GM23338 (cell line): ENCODE measurements at regions not wholly inside any gene's neighbourhood (a gene's known extent, or its start where the extent isn't known, plus 50 kb on each side); places are given as distances from the start of the nearest gene placed in this dataset.

Experiments used
- ATAC-seq: fragments of 200-7000 bp; cut with Tn5 transposase; 3 replicates; pipeline ENCODE4 v1.9.1; 2020
- DNase-seq: peaks from one replicate; pipeline ENCODE4 v3.0.0-alpha.2; 2015; ENCODE audit warnings: low spot score
- H2AFZ ChIP-seq: fragments of 200-600 bp; sonication (generic); 2 replicates; pipeline ENCODE4 v1.8.0; 2016; ENCODE audit warnings: antibody characterized with exemption, mild to moderate bottlenecking, moderate library complexity
- H3F3A ChIP-seq: fragments of 200-600 bp; sonication (generic); replicated peaks from 2 replicates; pipeline ENCODE4 v1.8.0; 2017; ENCODE audit warnings: antibody characterized with exemption, mixed run types, low read depth
- H3K27ac ChIP-seq: fragments of 200-600 bp; sonication (generic); 2 replicates; pipeline ENCODE4 v1.6.1; 2016; ENCODE audit warnings: low read depth
- H3K27me3 ChIP-seq: fragments of 200-600 bp; sonication (generic); 2 replicates; pipeline ENCODE4 v1.8.0; 2016; ENCODE audit warnings: mild to moderate bottlenecking, mixed run types, moderate library complexity; ENCODE audit not compliant: insufficient read depth
- H3K36me3 ChIP-seq: fragments of 200-600 bp; sonication (generic); 2 replicates; pipeline ENCODE4 v1.8.0; 2016; ENCODE audit warnings: mild to moderate bottlenecking; ENCODE audit not compliant: insufficient read depth
- H3K4me1 ChIP-seq: fragments of 200-600 bp; sonication (generic); 2 replicates; pipeline ENCODE4 v1.8.0; 2016; ENCODE audit warnings: mild to moderate bottlenecking, moderate library complexity; ENCODE audit not compliant: insufficient read depth
- H3K4me2 ChIP-seq: fragments of 200-600 bp; sonication (generic); 2 replicates; pipeline ENCODE4 v1.7.1; 2017; ENCODE audit warnings: mixed run types
- H3K4me3 ChIP-seq: fragments of 200-600 bp; sonication (generic); 2 replicates; pipeline ENCODE4 v1.6.1; 2016; ENCODE audit warnings: mixed run types
- H3K79me2 ChIP-seq: fragments of 200-600 bp; sonication (generic); replicated peaks from 2 replicates; pipeline ENCODE4 v1.8.0; 2017; ENCODE audit warnings: mild to moderate bottlenecking; ENCODE audit not compliant: insufficient read depth
- H3K9me2 ChIP-seq: fragments of 200-600 bp; sonication (generic); 2 replicates; pipeline ENCODE4 v1.8.0; 2017; ENCODE audit not compliant: insufficient read depth
- H4K20me1 ChIP-seq: fragments of 200-600 bp; sonication (generic); replicated peaks from 2 replicates; pipeline ENCODE4 v1.8.0; 2017; ENCODE audit warnings: mild to moderate bottlenecking; ENCODE audit not compliant: insufficient read depth
- H3K27ac Mint-ChIP-seq: 2 replicates; pipeline ENCODE4 v1.8.0; 2020; ENCODE audit warnings: inconsistent platforms, mild to moderate bottlenecking, moderate library complexity, mixed read lengths
- H3K27me3 Mint-ChIP-seq: 3 replicates; pipeline ENCODE4 v1.8.0; 2022; ENCODE audit warnings: low read depth, mild to moderate bottlenecking, moderate library complexity, mixed read lengths, inconsistent platforms; ENCODE audit not compliant: insufficient read depth, poor library complexity
- H3K36me3 Mint-ChIP-seq: 3 replicates; pipeline ENCODE4 v1.8.0; 2021; ENCODE audit warnings: low read depth, mild to moderate bottlenecking, inconsistent platforms, moderate library complexity, mixed read lengths
- H3K4me1 Mint-ChIP-seq: 3 replicates; pipeline ENCODE4 v1.8.0; 2020; ENCODE audit warnings: mild to moderate bottlenecking, inconsistent platforms, mixed read lengths
- H3K4me3 Mint-ChIP-seq: 3 replicates; pipeline ENCODE4 v1.8.0; 2021; ENCODE audit warnings: moderate library complexity, mild to moderate bottlenecking, inconsistent platforms, mixed read lengths
- H3K9me3 Mint-ChIP-seq: 3 replicates; pipeline ENCODE4 v1.8.0; 2020; ENCODE audit warnings: moderate library complexity, mild to moderate bottlenecking, inconsistent platforms, mixed read lengths
- CREB1 ChIP-seq: fragments of 250-450 bp; sonication (Bioruptor Pico); IDR thresholded peaks from 2 replicates; pipeline ENCODE4 v1.5.0; 2020; ENCODE audit warnings: low read depth, mild to moderate bottlenecking, moderate library complexity
- EZH2 ChIP-seq: fragments of 200-600 bp; sonication (generic); IDR thresholded peaks from one replicate; pipeline ENCODE4 v1.8.0; 2017; ENCODE audit warnings: antibody characterized with exemption, mild to moderate bottlenecking, low read depth; ENCODE audit not compliant: unreplicated experiment
- EZH2phosphoT487 ChIP-seq: fragments of 200-600 bp; sonication (generic); IDR thresholded peaks from one replicate; pipeline ENCODE4 v1.8.1; 2018; ENCODE audit warnings: antibody characterized with exemption; ENCODE audit not compliant: unreplicated experiment
- JUNB ChIP-seq: IDR thresholded peaks from one replicate; pipeline ENCODE4 v1.6.1; 2016; ENCODE audit warnings: antibody characterized with exemption; ENCODE audit not compliant: unreplicated experiment
- NANOG ChIP-seq: IDR thresholded peaks from 2 replicates; pipeline ENCODE4 v1.6.1; 2016; ENCODE audit warnings: antibody characterized with exemption, borderline replicate concordance
- POLR2AphosphoS5 ChIP-seq: IDR thresholded peaks from 2 replicates; pipeline ENCODE4 v1.6.1; 2016; ENCODE audit warnings: antibody characterized with exemption, low read depth
- STAT1 ChIP-seq: IDR thresholded peaks from one replicate; pipeline ENCODE4 v1.6.1; 2016; ENCODE audit warnings: antibody characterized with exemption; ENCODE audit not compliant: unreplicated experiment
- ZNF114 ChIP-seq: fragments of 250-450 bp; sonication (Bioruptor Pico); IDR thresholded peaks from 2 replicates; pipeline ENCODE4 v1.5.0; 2020; ENCODE audit warnings: mild to moderate bottlenecking, moderate library complexity
- TF ChIP-seq, protein P1 (sequence below), 2 experiments: fragments of 200-600 bp in 1 of 2; sonication (generic) in 1 of 2; conservative IDR thresholded peaks; 2 replicates each; pipeline versions ENCODE4 v1.5.1 to v1.6.1; 2016 to 2017; ENCODE audit warnings: antibody characterized with exemption in 2 of 2, low read depth in 2 of 2, mild to moderate bottlenecking in 2 of 2, moderate library complexity in 1 of 2
- TF ChIP-seq, protein P2 (sequence below): fragments of 250-450 bp; sonication (Bioruptor Pico); IDR thresholded peaks from 2 replicates; pipeline ENCODE4 v1.5.0; 2020; ENCODE audit warnings: mild to moderate bottlenecking, moderate library complexity
- TF ChIP-seq, protein P3 (sequence below): IDR thresholded peaks from one replicate; pipeline ENCODE4 v1.6.1; 2018; ENCODE audit warnings: antibody characterized with exemption; ENCODE audit not compliant: unreplicated experiment

DNA sequence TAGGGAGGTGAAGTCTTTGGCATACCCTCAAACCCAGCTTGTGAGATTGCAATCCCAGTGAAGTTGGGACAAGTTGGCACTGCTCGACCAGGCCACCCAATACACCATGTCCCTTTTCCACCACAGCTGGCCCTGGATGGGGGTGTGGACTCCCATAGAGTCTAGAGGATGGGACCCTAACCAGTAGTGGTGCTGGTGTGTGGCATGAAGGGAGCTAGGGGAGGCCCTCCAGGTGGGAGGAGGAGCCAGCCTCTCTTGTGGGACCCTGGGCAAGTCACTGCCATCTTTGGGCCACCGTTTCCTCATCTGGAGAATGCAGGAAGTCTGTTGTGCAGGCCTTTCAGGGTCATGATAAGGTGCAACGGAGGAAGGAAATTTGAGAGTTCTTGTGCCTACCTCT, 1854.9 kb downstream of the TP53TG3F start (continued):
- TF ChIP-seq, protein P1, sequence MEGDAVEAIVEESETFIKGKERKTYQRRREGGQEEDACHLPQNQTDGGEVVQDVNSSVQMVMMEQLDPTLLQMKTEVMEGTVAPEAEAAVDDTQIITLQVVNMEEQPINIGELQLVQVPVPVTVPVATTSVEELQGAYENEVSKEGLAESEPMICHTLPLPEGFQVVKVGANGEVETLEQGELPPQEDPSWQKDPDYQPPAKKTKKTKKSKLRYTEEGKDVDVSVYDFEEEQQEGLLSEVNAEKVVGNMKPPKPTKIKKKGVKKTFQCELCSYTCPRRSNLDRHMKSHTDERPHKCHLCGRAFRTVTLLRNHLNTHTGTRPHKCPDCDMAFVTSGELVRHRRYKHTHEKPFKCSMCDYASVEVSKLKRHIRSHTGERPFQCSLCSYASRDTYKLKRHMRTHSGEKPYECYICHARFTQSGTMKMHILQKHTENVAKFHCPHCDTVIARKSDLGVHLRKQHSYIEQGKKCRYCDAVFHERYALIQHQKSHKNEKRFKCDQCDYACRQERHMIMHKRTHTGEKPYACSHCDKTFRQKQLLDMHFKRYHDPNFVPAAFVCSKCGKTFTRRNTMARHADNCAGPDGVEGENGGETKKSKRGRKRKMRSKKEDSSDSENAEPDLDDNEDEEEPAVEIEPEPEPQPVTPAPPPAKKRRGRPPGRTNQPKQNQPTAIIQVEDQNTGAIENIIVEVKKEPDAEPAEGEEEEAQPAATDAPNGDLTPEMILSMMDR (conservative IDR thresholded peaks at IDR 0.05; ENCODE audit: low read depth in 2 of 2): no peak

DNA sequence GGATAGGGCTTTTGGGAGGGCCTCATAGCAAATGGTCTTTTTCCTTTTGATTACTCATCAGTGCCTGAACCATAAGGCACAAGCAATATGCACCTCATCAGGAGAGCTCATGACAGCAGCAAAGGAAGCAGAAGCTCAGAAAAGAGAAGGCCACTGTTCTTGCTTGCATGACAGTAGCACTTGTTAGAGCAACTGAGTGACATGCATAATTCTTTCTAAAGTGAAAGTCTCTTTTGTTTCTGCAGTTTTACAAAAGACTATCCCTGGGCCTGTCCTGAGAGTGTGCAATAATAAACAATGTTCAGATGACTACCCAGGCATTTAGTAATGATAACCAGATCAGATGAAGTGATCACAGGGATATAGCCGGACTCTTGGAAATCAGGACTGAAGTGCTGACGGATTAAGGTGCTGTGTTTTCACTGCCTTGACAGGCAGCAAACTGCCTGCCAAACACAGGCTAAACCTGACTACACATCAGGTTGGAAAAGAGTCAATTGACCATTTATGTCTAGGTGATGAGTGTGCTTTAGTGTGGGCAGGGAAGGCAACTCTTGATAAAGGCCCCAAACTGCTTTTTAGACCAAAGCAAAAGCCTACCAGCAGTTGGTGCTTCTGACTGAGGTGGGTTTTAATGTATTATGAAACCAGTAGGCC, 1860.3 kb downstream of the TP53TG3F start:
- Histone ChIP-seq H3K4me2 (no peak overlapping the region), H3K36me3 (peaks cover 3% of the 10 kb centered on the region; the same call in 1 of the 2 replicates), H3K4me3 (no peak overlapping the region), H3F3A (no peaks in the 10 kb centered on the region), H3K9me2 (no peaks in the 10 kb centered on the region), H3K27ac (no peak overlapping the region), H3K27me3 (no peaks in the 10 kb centered on the region; the same call in 1 of the 2 replicates), H2AFZ (no peak overlapping the region), H3K79me2 (no peaks in the 10 kb centered on the region), H4K20me1 (no peaks in the 10 kb centered on the region), H3K4me1 (no peaks in the 10 kb centered on the region)
- Mint-ChIP-seq H3K27me3 (peaks cover 2% of the 10 kb centered on the region), H3K4me3 (no peak overlapping the region), H3K9me3 (peaks cover 95% of the 10 kb centered on the region), H3K27ac (no peak overlapping the region), H3K4me1 (no peaks in the 10 kb centered on the region; the same call in 2 of the 3 replicates), H3K36me3 (peaks cover 24% of the 10 kb centered on the region)
- DNase-seq (no peak), ATAC-seq (no peak)
- TF ChIP-seq, protein P2, sequence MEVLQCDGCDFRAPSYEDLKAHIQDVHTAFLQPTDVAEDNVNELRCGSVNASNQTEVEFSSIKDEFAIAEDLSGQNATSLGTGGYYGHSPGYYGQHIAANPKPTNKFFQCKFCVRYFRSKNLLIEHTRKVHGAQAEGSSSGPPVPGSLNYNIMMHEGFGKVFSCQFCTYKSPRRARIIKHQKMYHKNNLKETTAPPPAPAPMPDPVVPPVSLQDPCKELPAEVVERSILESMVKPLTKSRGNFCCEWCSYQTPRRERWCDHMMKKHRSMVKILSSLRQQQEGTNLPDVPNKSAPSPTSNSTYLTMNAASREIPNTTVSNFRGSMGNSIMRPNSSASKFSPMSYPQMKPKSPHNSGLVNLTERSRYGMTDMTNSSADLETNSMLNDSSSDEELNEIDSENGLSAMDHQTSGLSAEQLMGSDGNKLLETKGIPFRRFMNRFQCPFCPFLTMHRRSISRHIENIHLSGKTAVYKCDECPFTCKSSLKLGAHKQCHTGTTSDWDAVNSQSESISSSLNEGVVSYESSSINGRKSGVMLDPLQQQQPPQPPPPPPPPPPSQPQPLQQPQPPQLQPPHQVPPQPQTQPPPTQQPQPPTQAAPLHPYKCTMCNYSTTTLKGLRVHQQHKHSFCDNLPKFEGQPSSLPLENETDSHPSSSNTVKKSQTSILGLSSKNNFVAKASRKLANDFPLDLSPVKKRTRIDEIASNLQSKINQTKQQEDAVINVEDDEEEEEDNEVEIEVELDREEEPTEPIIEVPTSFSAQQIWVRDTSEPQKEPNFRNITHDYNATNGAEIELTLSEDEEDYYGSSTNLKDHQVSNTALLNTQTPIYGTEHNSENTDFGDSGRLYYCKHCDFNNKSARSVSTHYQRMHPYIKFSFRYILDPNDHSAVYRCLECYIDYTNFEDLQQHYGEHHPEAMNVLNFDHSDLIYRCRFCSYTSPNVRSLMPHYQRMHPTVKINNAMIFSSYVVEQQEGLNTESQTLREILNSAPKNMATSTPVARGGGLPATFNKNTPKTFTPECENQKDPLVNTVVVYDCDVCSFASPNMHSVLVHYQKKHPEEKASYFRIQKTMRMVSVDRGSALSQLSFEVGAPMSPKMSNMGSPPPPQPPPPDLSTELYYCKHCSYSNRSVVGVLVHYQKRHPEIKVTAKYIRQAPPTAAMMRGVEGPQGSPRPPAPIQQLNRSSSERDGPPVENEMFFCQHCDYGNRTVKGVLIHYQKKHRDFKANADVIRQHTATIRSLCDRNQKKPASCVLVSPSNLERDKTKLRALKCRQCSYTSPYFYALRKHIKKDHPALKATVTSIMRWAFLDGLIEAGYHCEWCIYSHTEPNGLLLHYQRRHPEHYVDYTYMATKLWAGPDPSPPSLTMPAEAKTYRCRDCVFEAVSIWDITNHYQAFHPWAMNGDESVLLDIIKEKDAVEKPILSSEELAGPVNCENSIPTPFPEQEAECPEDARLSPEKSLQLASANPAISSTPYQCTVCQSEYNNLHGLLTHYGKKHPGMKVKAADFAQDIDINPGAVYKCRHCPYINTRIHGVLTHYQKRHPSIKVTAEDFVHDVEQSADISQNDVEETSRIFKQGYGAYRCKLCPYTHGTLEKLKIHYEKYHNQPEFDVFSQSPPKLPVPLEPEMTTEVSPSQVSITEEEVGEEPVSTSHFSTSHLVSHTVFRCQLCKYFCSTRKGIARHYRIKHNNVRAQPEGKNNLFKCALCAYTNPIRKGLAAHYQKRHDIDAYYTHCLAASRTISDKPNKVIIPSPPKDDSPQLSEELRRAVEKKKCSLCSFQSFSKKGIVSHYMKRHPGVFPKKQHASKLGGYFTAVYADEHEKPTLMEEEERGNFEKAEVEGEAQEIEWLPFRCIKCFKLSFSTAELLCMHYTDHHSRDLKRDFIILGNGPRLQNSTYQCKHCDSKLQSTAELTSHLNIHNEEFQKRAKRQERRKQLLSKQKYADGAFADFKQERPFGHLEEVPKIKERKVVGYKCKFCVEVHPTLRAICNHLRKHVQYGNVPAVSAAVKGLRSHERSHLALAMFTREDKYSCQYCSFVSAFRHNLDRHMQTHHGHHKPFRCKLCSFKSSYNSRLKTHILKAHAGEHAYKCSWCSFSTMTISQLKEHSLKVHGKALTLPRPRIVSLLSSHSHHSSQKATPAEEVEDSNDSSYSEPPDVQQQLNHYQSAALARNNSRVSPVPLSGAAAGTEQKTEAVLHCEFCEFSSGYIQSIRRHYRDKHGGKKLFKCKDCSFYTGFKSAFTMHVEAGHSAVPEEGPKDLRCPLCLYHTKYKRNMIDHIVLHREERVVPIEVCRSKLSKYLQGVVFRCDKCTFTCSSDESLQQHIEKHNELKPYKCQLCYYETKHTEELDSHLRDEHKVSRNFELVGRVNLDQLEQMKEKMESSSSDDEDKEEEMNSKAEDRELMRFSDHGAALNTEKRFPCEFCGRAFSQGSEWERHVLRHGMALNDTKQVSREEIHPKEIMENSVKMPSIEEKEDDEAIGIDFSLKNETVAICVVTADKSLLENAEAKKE (CRISPR knock-in tag): no peak
- TF ChIP-seq, protein P1 (conservative IDR thresholded peaks at IDR 0.05; ENCODE audit: low read depth in 2 of 2): no peak
- TF ChIP-seq STAT1 (no peak), ZNF114 (CRISPR knock-in tag) (no peak), JUNB (no peak), POLR2AphosphoS5 (no peak), NANOG (no peak), EZH2 (no peak), EZH2phosphoT487 (no peak), CREB1 (CRISPR knock-in tag) (no peak)
- TF ChIP-seq, protein P3, sequence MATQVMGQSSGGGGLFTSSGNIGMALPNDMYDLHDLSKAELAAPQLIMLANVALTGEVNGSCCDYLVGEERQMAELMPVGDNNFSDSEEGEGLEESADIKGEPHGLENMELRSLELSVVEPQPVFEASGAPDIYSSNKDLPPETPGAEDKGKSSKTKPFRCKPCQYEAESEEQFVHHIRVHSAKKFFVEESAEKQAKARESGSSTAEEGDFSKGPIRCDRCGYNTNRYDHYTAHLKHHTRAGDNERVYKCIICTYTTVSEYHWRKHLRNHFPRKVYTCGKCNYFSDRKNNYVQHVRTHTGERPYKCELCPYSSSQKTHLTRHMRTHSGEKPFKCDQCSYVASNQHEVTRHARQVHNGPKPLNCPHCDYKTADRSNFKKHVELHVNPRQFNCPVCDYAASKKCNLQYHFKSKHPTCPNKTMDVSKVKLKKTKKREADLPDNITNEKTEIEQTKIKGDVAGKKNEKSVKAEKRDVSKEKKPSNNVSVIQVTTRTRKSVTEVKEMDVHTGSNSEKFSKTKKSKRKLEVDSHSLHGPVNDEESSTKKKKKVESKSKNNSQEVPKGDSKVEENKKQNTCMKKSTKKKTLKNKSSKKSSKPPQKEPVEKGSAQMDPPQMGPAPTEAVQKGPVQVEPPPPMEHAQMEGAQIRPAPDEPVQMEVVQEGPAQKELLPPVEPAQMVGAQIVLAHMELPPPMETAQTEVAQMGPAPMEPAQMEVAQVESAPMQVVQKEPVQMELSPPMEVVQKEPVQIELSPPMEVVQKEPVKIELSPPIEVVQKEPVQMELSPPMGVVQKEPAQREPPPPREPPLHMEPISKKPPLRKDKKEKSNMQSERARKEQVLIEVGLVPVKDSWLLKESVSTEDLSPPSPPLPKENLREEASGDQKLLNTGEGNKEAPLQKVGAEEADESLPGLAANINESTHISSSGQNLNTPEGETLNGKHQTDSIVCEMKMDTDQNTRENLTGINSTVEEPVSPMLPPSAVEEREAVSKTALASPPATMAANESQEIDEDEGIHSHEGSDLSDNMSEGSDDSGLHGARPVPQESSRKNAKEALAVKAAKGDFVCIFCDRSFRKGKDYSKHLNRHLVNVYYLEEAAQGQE: no peak
